Neuronal stem cell (in vitro differentiated cells): ENCODE measurements at regions not wholly inside any gene's neighbourhood (a gene's known extent, or its start where the extent isn't known, plus 50 kb on each side); places are given as distances from the start of the nearest gene placed in this dataset.
A peak's percentile ranks its signal among the peaks of the same experiment; 100 is the strongest.

Experiments used
- DNase-seq: peaks from one replicate; pipeline ENCODE4 v3.0.0-alpha.2; 2013; ENCODE audit warnings: low spot score
- H2AFZ ChIP-seq: one replicate; pipeline ENCODE4 v1.6.1; 2013; ENCODE audit warnings: mild to moderate bottlenecking, low read length, inconsistent platforms
- H2AK5ac ChIP-seq: 2 replicates; pipeline ENCODE4 v1.6.1; 2013; ENCODE audit warnings: low read depth, mild to moderate bottlenecking, inconsistent platforms, low read length, moderate library complexity, mixed read lengths
- H2BK120ac ChIP-seq: 2 replicates; pipeline ENCODE4 v1.6.1; 2013; ENCODE audit warnings: low read depth, mild to moderate bottlenecking, inconsistent platforms, low read length, moderate library complexity, mixed read lengths
- H2BK12ac ChIP-seq: one replicate; pipeline ENCODE4 v1.6.1; 2013; ENCODE audit warnings: low read length, inconsistent platforms
- H2BK15ac ChIP-seq: 2 replicates; pipeline ENCODE4 v1.6.1; 2013; ENCODE audit warnings: mild to moderate bottlenecking, low read length, inconsistent platforms, mixed read lengths
- H2BK5ac ChIP-seq: one replicate; pipeline ENCODE4 v1.6.1; 2013; ENCODE audit warnings: inconsistent platforms, mild to moderate bottlenecking, low read length, moderate library complexity
- H3K14ac ChIP-seq: one replicate; pipeline ENCODE4 v1.6.1; 2013; ENCODE audit warnings: low read length, inconsistent platforms
- H3K18ac ChIP-seq: 2 replicates; pipeline ENCODE4 v1.6.1; 2013; ENCODE audit warnings: low read length, inconsistent platforms
- H3K23ac ChIP-seq: 2 replicates; pipeline ENCODE4 v1.6.1; 2013; ENCODE audit warnings: low read depth, mild to moderate bottlenecking, mixed read lengths, low read length, inconsistent platforms; ENCODE audit not compliant: poor library complexity
- H3K27ac ChIP-seq: replicated peaks from 3 replicates; pipeline ENCODE4 v1.5.1; 2013; ENCODE audit warnings: low read length, inconsistent platforms
- H3K27me3 ChIP-seq, 3 experiments: 2 replicates each; pipeline ENCODE4 v1.6.1; 2013; ENCODE audit warnings: low read length in 3 of 3, mild to moderate bottlenecking in 2 of 3, inconsistent platforms in 1 of 3, low read depth in 1 of 3, mixed read lengths in 1 of 3, moderate library complexity in 1 of 3; ENCODE audit not compliant: control insufficient read depth in 3 of 3, insufficient read depth in 3 of 3
- H3K36me3 ChIP-seq, 2 donors: replicated peaks in 1 of 2; 2 replicates each; pipeline ENCODE4 v1.6.1; 2013; ENCODE audit warnings: low read length in 2 of 2; ENCODE audit not compliant: control insufficient read depth in 2 of 2, insufficient read depth in 2 of 2
- H3K4ac ChIP-seq: 2 replicates; pipeline ENCODE4 v1.6.1; 2013; ENCODE audit warnings: inconsistent platforms, mild to moderate bottlenecking, low read length, moderate library complexity
- H3K4me1 ChIP-seq, 2 donors: 1 replicate in 1 of 2; 2 replicates in 1 of 2; pipeline ENCODE4 v1.6.1; 2013; ENCODE audit warnings: low read length in 2 of 2, low read depth in 1 of 2; ENCODE audit not compliant: control insufficient read depth in 2 of 2, insufficient read depth in 1 of 2
- H3K4me2 ChIP-seq: one replicate; pipeline ENCODE4 v1.6.1; 2013; ENCODE audit warnings: mild to moderate bottlenecking, low read length, inconsistent platforms; ENCODE audit not compliant: insufficient read depth, poor library complexity, severe bottlenecking
- H3K4me3 ChIP-seq, 2 donors: 2 replicates each; pipeline ENCODE4 v1.5.1; 2013; ENCODE audit warnings: low read length in 2 of 2, mild to moderate bottlenecking in 2 of 2, inconsistent platforms in 1 of 2, moderate library complexity in 1 of 2
- H3K79me1 ChIP-seq: one replicate; pipeline ENCODE4 v1.6.1; 2013; ENCODE audit warnings: low read depth, mild to moderate bottlenecking, inconsistent platforms, low read length, moderate library complexity
- H3K9ac ChIP-seq: one replicate; pipeline ENCODE4 v1.6.1; 2013; ENCODE audit warnings: mild to moderate bottlenecking, low read depth, low read length, inconsistent platforms; ENCODE audit not compliant: poor library complexity
- H3K9me3 ChIP-seq, 2 donors: replicated peaks in 1 of 2; 2 replicates each; pipeline versions ENCODE3 to v1.6.1; 2013; ENCODE audit warnings: low read length in 2 of 2, mild to moderate bottlenecking in 2 of 2, inconsistent platforms in 1 of 2, low read depth in 1 of 2, mixed read lengths in 1 of 2, moderate library complexity in 1 of 2; ENCODE audit not compliant: control insufficient read depth in 2 of 2, insufficient read depth in 1 of 2
- H4K8ac ChIP-seq: one replicate; pipeline ENCODE4 v1.6.1; 2013; ENCODE audit warnings: low read depth, mild to moderate bottlenecking, inconsistent platforms, low read length, moderate library complexity
- H4K91ac ChIP-seq: one replicate; pipeline ENCODE4 v1.6.1; 2013; ENCODE audit warnings: low read length, low read depth, mild to moderate bottlenecking, inconsistent platforms; ENCODE audit not compliant: poor library complexity
- WGBS, 2 donors: extraction: QIAGEN DNeasy Blood & Tissue Kit; methylation state at CpG; one replicate each; pipeline ENCODE4 v1.1.7; 2013; ENCODE audit warnings: missing lambda C conversion rate in 2 of 2, mixed read lengths in 1 of 2; ENCODE audit not compliant: insufficient read length in 2 of 2, insufficient replicate concordance in 1 of 2; ENCODE audit errors: extremely low coverage in 2 of 2; 5-methylcytosine and 5-hydroxymethylcytosine counted together

- Histone ChIP-seq H3K4me1 (peaks cover 5 to 9% of the 10 kb centered on the region in 2 donors), H3K4ac (no peak overlapping the region), H3K27ac (no peak overlapping the region), H3K79me1 (peaks cover 1% of the 10 kb centered on the region), H3K4me2 (no peak overlapping the region), H3K4me3 (no peak overlapping the region), H3K9ac (no peak overlapping the region), H2AK5ac (no peak overlapping the region), H3K27me3 (no peaks in the 10 kb centered on the region), H4K91ac (no peak overlapping the region), H2BK12ac (no peak overlapping the region), H3K18ac (no peak overlapping the region), H3K14ac (no peak overlapping the region), H2BK120ac (no peak overlapping the region), H2AFZ (no peak overlapping the region), H3K23ac (no peak overlapping the region), H4K8ac (no peak overlapping the region), H2BK15ac (no peak overlapping the region), H3K9me3 (peaks cover 0 to 6% of the 10 kb centered on the region in 2 donors), H3K36me3 (no peaks in the 10 kb centered on the region), H2BK5ac (no peak overlapping the region)
- no CpG with 5 or more reads among the region's 2 CpGs for WGBS, 2 donors
- no peak for DNase-seq
Measured at GRCh38 chr2:234853729-234854128, 98.1 kb upstream of the SH3BP4 start.

GRCh38 chr2:234852941-234853340 is 98.9 kb upstream of the SH3BP4 start:
- Histone ChIP-seq H2BK120ac (no peak overlapping the region), H3K79me1 (peaks cover 1% of the 10 kb centered on the region)
- WGBS, 2 donors: no CpG with 5 or more reads among the region's 5 CpGs

GRCh38 chr2:234852035-234852434 is 99.8 kb upstream of the SH3BP4 start:
- no peak overlapping the region for H2AFZ ChIP-seq
- H3K27ac ChIP-seq: no peak overlapping the region
- H2BK5ac ChIP-seq: no peak overlapping the region
- H3K4ac ChIP-seq: no peak overlapping the region
- H2BK12ac ChIP-seq: no peak overlapping the region
- H3K36me3 ChIP-seq: no peaks in the 10 kb centered on the region
- no peak overlapping the region for H4K8ac ChIP-seq
- no peak overlapping the region for H2BK120ac ChIP-seq
- no CpG with 5 or more reads among the region's 1 CpG for WGBS, 2 donors
- H2BK15ac ChIP-seq: no peak overlapping the region
- H3K4me1 ChIP-seq: peaks cover 7 to 13% of the 10 kb centered on the region in 2 donors
- H3K14ac ChIP-seq: no peak overlapping the region
- no peak overlapping the region for H3K18ac ChIP-seq
- no peak for DNase-seq
- H3K79me1 ChIP-seq: no peaks in the 10 kb centered on the region
- H3K9me3 ChIP-seq: peaks cover 0 to 6% of the 10 kb centered on the region in 2 donors
- no peak overlapping the region for H4K91ac ChIP-seq
- peak overlapping the region; percentile 45 for H2AK5ac ChIP-seq
- no peak overlapping the region for H3K4me2 ChIP-seq
- no peak overlapping the region for H3K9ac ChIP-seq
- H3K23ac ChIP-seq: no peak overlapping the region
- no peaks in the 10 kb centered on the region for H3K27me3 ChIP-seq
- H3K4me3 ChIP-seq: peak overlapping the region in 1 of 2 donors; percentile 5

More at GRCh38 chr2:234852941-234853340, 98.9 kb upstream of the SH3BP4 start:
- peaks cover 9 to 13% of the 10 kb centered on the region in 2 donors for H3K4me1 ChIP-seq
- H4K91ac ChIP-seq: no peak overlapping the region
- no peak overlapping the region for H2AFZ ChIP-seq
- H4K8ac ChIP-seq: no peak overlapping the region
- H3K9ac ChIP-seq: no peak overlapping the region
- H3K18ac ChIP-seq: no peak overlapping the region
- no peaks in the 10 kb centered on the region for H3K36me3 ChIP-seq
- H2BK15ac ChIP-seq: no peak overlapping the region
- H3K4ac ChIP-seq: no peak overlapping the region
- H2BK12ac ChIP-seq: no peak overlapping the region
- H3K14ac ChIP-seq: no peak overlapping the region
- H3K27ac ChIP-seq: no peak overlapping the region
- no peak overlapping the region for H3K4me2 ChIP-seq
- H2BK5ac ChIP-seq: no peak overlapping the region
- no peak overlapping the region for H3K4me3 ChIP-seq
- no peak overlapping the region for H3K23ac ChIP-seq
- H2AK5ac ChIP-seq: no peak overlapping the region
- no peaks in the 10 kb centered on the region for H3K27me3 ChIP-seq
- no peak for DNase-seq
- peaks cover 0 to 6% of the 10 kb centered on the region in 2 donors for H3K9me3 ChIP-seq

GRCh38 chr2:234851451-234851850 is 100.4 kb upstream of the SH3BP4 start:
- no peak overlapping the region for H3K9ac ChIP-seq
- no peak overlapping the region for H2AFZ ChIP-seq
- no peak overlapping the region for H3K4ac ChIP-seq
- no peak overlapping the region for H4K91ac ChIP-seq
- no peak overlapping the region for H3K4me3 ChIP-seq
- no peak overlapping the region for H2BK120ac ChIP-seq
- no peak overlapping the region for H3K18ac ChIP-seq
- no peaks in the 10 kb centered on the region for H3K79me1 ChIP-seq
- no peak overlapping the region for H2BK15ac ChIP-seq
- H3K27me3 ChIP-seq: no peaks in the 10 kb centered on the region
- no peak overlapping the region for H2BK5ac ChIP-seq
- peaks cover 12 to 13% of the 10 kb centered on the region in 2 donors for H3K4me1 ChIP-seq
- no peak overlapping the region for H3K14ac ChIP-seq
- no peak overlapping the region for H3K4me2 ChIP-seq
- no peak overlapping the region for H2BK12ac ChIP-seq
- no peak overlapping the region for H3K27ac ChIP-seq
- WGBS, 2 donors: no CpG with 5 or more reads among the region's 5 CpGs
- H3K23ac ChIP-seq: no peak overlapping the region
- peaks cover 0 to 6% of the 10 kb centered on the region in 2 donors for H3K9me3 ChIP-seq
- no peak for DNase-seq
- H2AK5ac ChIP-seq: no peak overlapping the region
- no peak overlapping the region for H4K8ac ChIP-seq
- no peaks in the 10 kb centered on the region for H3K36me3 ChIP-seq
